ENCODE measurements at regions not wholly inside any gene's neighbourhood (a gene's known extent, or its start where the extent isn't known, plus 50 kb on each side); places are given as distances from the start of the nearest gene placed in this dataset.

- Mint-ChIP-seq H3K27me3 (ENCODE audit: low read depth) (no peaks in the 10 kb centered on the region), H3K4me3 (no peak overlapping the region), H3K27ac (no peak overlapping the region), H3K4me1 (peaks cover 21% of the 10 kb centered on the region), H3K36me3 (no peaks in the 10 kb centered on the region), H3K9me3 (peaks cover 4% of the 10 kb centered on the region)
- peak; percentile 16; the same call in 1 of the 2 replicates for ATAC-seq
- TF ChIP-seq IRF2 (CRISPR knock-in tag; IDR thresholded peaks at IDR 0.05; ENCODE audit: borderline replicate concordance, low read depth) (no peak), FOXJ3 (CRISPR knock-in tag; IDR thresholded peaks at IDR 0.05; ENCODE audit: borderline replicate concordance) (no peak)
- ChIA-PET CTCF (interaction anchor here (1.8 kb wide), 1 partner anchor 9 kb away, joined by 11 read pairs; no protein-coding TSS in a partner anchor), POLR2A (no interaction called here)
- DNase-seq (ENCODE audit: low spot score), result no peak
These were observed 119.4 kb downstream of the UQCRFS1 start for GRCh38 chr19:29093553-29093908.

DNA sequence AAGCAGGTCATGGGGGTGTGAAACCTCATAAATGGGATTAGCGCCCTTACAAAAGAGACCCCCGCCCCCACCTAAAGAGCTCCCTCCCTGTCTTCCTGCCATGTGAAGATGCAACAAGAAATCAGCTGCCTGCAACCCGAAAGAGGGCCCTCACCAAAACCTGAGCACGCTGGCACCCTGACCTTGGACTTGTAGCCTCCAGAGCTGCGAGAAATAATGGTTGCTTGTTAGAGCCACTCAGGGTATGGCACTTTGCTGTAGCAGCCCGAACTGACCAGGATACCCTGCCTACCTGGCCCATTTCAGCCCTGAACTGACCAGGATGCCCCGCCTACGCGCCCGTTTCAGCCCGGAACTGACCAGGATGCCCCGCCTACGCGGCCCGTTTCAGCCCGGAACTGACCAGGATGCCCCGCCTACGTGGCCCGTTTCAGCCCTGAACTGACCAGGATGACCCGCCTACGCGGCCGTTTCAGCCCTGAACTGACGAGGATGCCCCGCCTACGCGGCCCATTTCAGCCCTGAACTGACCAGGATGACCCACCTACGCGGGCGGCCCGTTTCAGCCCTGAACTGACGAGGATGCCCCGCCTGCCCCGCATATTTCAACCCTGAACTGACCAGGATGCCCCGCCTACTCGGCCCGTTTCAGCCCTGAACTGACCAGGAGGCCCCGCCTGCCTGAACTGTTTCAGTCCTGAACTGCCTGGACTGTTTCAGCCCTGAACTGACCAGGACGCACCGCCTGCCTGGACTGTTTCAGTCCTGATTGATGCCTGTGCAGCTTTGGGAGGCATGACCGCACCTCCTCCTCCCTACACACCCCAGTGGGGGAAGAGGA is 120.0 kb downstream of the UQCRFS1 start:
- H3K4me1 Mint-ChIP-seq, result peaks cover 21% of the 10 kb centered on the region

DNA sequence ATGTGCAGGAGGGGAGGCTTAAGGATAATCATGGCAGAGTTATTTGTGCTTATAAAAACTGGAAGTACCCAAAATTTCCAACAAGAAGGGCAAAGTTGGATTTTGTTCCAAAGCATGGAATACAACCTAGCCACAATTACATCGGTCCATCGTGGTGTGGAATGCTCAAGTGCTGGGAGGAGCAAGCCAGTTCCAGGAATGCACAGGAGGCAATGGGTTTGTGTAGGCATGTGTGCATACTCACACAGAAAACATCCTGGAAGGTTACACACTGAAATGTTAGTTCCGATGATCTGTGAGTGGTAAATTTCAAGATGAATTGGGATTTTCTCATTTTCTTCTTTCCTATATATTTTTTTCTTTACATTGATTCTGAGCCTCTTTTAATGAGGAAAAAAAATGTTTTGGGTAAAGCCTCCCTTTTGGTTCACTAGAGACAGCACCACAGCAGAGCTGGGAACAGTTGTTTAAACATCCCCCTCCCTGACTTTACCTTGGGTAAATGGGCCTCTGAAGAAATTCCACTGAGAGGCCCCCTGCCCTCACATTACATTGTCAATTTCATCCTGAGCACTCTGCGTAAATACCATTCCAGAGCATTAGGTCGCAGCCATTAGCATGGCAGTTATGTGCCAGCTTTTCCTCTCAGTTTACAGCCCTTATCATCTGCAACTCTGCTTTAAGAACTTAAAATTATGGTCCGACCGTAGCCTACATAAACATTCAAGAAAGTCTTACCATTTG is 122.0 kb downstream of the UQCRFS1 start:
- Mint-ChIP-seq H3K9me3 (peaks cover 4% of the 10 kb centered on the region), H3K4me3 (no peak overlapping the region), H3K36me3 (no peaks in the 10 kb centered on the region), H3K4me1 (peaks cover 14% of the 10 kb centered on the region), H3K27me3 (ENCODE audit: low read depth) (no peaks in the 10 kb centered on the region), H3K27ac (no peak overlapping the region)
- POLR2A ChIA-PET, result no interaction called here
- TF ChIP-seq ZNF423 (CRISPR knock-in tag; IDR thresholded peaks at IDR 0.05) (no peak), CREM (CRISPR knock-in tag; IDR thresholded peaks at IDR 0.05) (no peak), MAX (CRISPR knock-in tag; IDR thresholded peaks at IDR 0.05) (no peak), RORB (CRISPR knock-in tag; IDR thresholded peaks at IDR 0.05) (no peak), ZBTB21 (CRISPR knock-in tag; IDR thresholded peaks at IDR 0.05; ENCODE audit: borderline replicate concordance) (no peak), E2F1 (CRISPR knock-in tag; IDR thresholded peaks at IDR 0.05) (no peak), NR3C1 (CRISPR knock-in tag; conservative IDR thresholded peaks at IDR 0.05; ENCODE audit: low read depth) (no peak), TEAD4 (CRISPR knock-in tag; IDR thresholded peaks at IDR 0.05) (no peak), IRF2 (CRISPR knock-in tag; IDR thresholded peaks at IDR 0.05; ENCODE audit: borderline replicate concordance, low read depth) (no peak), GTF2I (CRISPR knock-in tag; conservative IDR thresholded peaks at IDR 0.05) (no peak), SOX15 (CRISPR knock-in tag; IDR thresholded peaks at IDR 0.05) (no peak), ZNF512 (CRISPR knock-in tag; IDR thresholded peaks at IDR 0.05; ENCODE audit: borderline replicate concordance) (no peak)
- TF ChIP-seq, protein P1, sequence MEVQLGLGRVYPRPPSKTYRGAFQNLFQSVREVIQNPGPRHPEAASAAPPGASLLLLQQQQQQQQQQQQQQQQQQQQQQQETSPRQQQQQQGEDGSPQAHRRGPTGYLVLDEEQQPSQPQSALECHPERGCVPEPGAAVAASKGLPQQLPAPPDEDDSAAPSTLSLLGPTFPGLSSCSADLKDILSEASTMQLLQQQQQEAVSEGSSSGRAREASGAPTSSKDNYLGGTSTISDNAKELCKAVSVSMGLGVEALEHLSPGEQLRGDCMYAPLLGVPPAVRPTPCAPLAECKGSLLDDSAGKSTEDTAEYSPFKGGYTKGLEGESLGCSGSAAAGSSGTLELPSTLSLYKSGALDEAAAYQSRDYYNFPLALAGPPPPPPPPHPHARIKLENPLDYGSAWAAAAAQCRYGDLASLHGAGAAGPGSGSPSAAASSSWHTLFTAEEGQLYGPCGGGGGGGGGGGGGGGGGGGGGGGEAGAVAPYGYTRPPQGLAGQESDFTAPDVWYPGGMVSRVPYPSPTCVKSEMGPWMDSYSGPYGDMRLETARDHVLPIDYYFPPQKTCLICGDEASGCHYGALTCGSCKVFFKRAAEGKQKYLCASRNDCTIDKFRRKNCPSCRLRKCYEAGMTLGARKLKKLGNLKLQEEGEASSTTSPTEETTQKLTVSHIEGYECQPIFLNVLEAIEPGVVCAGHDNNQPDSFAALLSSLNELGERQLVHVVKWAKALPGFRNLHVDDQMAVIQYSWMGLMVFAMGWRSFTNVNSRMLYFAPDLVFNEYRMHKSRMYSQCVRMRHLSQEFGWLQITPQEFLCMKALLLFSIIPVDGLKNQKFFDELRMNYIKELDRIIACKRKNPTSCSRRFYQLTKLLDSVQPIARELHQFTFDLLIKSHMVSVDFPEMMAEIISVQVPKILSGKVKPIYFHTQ (CRISPR knock-in tag; IDR thresholded peaks at IDR 0.05), result no peak
- TF ChIP-seq, protein P2, sequence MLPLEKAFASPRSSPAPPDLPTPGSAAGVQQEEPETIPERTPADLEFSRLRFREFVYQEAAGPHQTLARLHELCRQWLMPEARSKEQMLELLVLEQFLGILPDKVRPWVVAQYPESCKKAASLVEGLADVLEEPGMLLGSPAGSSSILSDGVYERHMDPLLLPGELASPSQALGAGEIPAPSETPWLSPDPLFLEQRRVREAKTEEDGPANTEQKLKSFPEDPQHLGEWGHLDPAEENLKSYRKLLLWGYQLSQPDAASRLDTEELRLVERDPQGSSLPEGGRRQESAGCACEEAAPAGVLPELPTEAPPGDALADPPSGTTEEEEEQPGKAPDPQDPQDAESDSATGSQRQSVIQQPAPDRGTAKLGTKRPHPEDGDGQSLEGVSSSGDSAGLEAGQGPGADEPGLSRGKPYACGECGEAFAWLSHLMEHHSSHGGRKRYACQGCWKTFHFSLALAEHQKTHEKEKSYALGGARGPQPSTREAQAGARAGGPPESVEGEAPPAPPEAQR (CRISPR knock-in tag; IDR thresholded peaks at IDR 0.05), result no peak
- TF ChIP-seq, protein P3, sequence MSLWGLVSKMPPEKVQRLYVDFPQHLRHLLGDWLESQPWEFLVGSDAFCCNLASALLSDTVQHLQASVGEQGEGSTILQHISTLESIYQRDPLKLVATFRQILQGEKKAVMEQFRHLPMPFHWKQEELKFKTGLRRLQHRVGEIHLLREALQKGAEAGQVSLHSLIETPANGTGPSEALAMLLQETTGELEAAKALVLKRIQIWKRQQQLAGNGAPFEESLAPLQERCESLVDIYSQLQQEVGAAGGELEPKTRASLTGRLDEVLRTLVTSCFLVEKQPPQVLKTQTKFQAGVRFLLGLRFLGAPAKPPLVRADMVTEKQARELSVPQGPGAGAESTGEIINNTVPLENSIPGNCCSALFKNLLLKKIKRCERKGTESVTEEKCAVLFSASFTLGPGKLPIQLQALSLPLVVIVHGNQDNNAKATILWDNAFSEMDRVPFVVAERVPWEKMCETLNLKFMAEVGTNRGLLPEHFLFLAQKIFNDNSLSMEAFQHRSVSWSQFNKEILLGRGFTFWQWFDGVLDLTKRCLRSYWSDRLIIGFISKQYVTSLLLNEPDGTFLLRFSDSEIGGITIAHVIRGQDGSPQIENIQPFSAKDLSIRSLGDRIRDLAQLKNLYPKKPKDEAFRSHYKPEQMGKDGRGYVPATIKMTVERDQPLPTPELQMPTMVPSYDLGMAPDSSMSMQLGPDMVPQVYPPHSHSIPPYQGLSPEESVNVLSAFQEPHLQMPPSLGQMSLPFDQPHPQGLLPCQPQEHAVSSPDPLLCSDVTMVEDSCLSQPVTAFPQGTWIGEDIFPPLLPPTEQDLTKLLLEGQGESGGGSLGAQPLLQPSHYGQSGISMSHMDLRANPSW (CRISPR knock-in tag; conservative IDR thresholded peaks at IDR 0.05; ENCODE audit: low read depth), result no peak
- DNase-seq (ENCODE audit: low spot score) (no peak), ATAC-seq (peak; percentile 55; the same call in 1 of the 2 replicates)
- CTCF ChIA-PET, result interaction anchor here (2.1 kb wide), 2 partner anchors 31 to 172 kb away, joined by 9 to 10 read pairs; no protein-coding TSS in a partner anchor

More for the DNA sequence above, 120.0 kb downstream of the UQCRFS1 start:
- ATAC-seq (peak; percentile 26), DNase-seq (ENCODE audit: low spot score) (peak; percentile 33)
- H3K4me3 Mint-ChIP-seq, result no peak overlapping the region
- H3K36me3 Mint-ChIP-seq, result no peaks in the 10 kb centered on the region
- TF ChIP-seq NR2C2 (CRISPR knock-in tag; IDR thresholded peaks at IDR 0.05), result 0 out of 2 replicates have a peak, but pooled peaks have one; percentile 7
- no peak for TF ChIP-seq SOX15 (CRISPR knock-in tag; IDR thresholded peaks at IDR 0.05)
- TF ChIP-seq JAZF1 (CRISPR knock-in tag; IDR thresholded peaks at IDR 0.05), result no peak
- no peak for TF ChIP-seq NR3C1 (CRISPR knock-in tag; conservative IDR thresholded peaks at IDR 0.05; ENCODE audit: low read depth)
- H3K27me3 Mint-ChIP-seq (ENCODE audit: low read depth), result no peaks in the 10 kb centered on the region
- ChIA-PET CTCF (interaction anchor here (1.0 to 2.1 kb wide), 4 partner anchors 9 to 171 kb away, joined by 3 to 11 read pairs (median 6); no protein-coding TSS in a partner anchor), POLR2A (no interaction called here)
- H3K9me3 Mint-ChIP-seq, result peaks cover 4% of the 10 kb centered on the region
- H3K27ac Mint-ChIP-seq, result no peak overlapping the region

Data from WTC11 (cell line).